Osteocyte (in vitro differentiated cells): ENCODE measurements at regions not wholly inside any gene's neighbourhood (a gene's known extent, or its start where the extent isn't known, plus 50 kb on each side); places are given as distances from the start of the nearest gene placed in this dataset.

Source experiments
- DNase-seq: peaks from one replicate; pipeline ENCODE4 v3.0.0; 2021; ENCODE audit warnings: mixed read lengths; ENCODE audit not compliant: unreplicated experiment; ENCODE audit errors: extremely low spot score
- H3K27ac Mint-ChIP-seq: one replicate; pipeline ENCODE4 v1.8.0; 2021; ENCODE audit warnings: mild to moderate bottlenecking, mixed read lengths; ENCODE audit not compliant: unreplicated experiment
- H3K27me3 Mint-ChIP-seq: one replicate; pipeline ENCODE4 v1.8.0; 2021; ENCODE audit warnings: mixed read lengths; ENCODE audit not compliant: unreplicated experiment
- H3K36me3 Mint-ChIP-seq: one replicate; pipeline ENCODE4 v1.8.0; 2021; ENCODE audit warnings: mixed read lengths; ENCODE audit not compliant: unreplicated experiment
- H3K4me1 Mint-ChIP-seq: one replicate; pipeline ENCODE4 v1.8.0; 2021; ENCODE audit warnings: mixed read lengths; ENCODE audit not compliant: unreplicated experiment
- H3K4me3 Mint-ChIP-seq: one replicate; pipeline ENCODE4 v1.8.0; 2021; ENCODE audit warnings: mild to moderate bottlenecking, moderate library complexity, mixed read lengths; ENCODE audit not compliant: unreplicated experiment
- H3K9me3 Mint-ChIP-seq: one replicate; pipeline ENCODE4 v1.8.0; 2021; ENCODE audit warnings: mixed read lengths; ENCODE audit not compliant: unreplicated experiment
- CTCF ChIP-seq: fragments of 200-600 bp; sonication (generic); IDR thresholded peaks from 2 replicates; pipeline ENCODE4 v1.5.0; 2021; ENCODE audit warnings: antibody characterized with exemption, mild to moderate bottlenecking, moderate library complexity

- H3K36me3 Mint-ChIP-seq: no peaks in the 10 kb centered on the region
- no peak for DNase-seq
- no peak for TF ChIP-seq CTCF
- no peak overlapping the region for H3K4me3 Mint-ChIP-seq
- no peaks in the 10 kb centered on the region for H3K9me3 Mint-ChIP-seq
- no peak overlapping the region for H3K27ac Mint-ChIP-seq
- no peaks in the 10 kb centered on the region for H3K4me1 Mint-ChIP-seq
- peaks cover 12% of the 10 kb centered on the region for H3K27me3 Mint-ChIP-seq
These were observed 188.6 kb upstream of the NT5E start for GRCh38 chr6:85261271-85261670.

- H3K4me1 Mint-ChIP-seq: no peaks in the 10 kb centered on the region
- peaks cover 5% of the 10 kb centered on the region for H3K9me3 Mint-ChIP-seq
- DNase-seq: no peak
- no peaks in the 10 kb centered on the region for H3K36me3 Mint-ChIP-seq
- H3K4me3 Mint-ChIP-seq: no peak overlapping the region
- no peak overlapping the region for H3K27ac Mint-ChIP-seq
- H3K27me3 Mint-ChIP-seq: peaks cover 18% of the 10 kb centered on the region
- TF ChIP-seq CTCF: no peak
These were observed 194.2 kb upstream of the NT5E start for GRCh38 chr6:85255661-85256060.

GRCh38 chr6:85252552-85252951 is 197.3 kb upstream of the NT5E start:
- no peaks in the 10 kb centered on the region for H3K36me3 Mint-ChIP-seq
- H3K4me1 Mint-ChIP-seq: no peaks in the 10 kb centered on the region
- no peak for DNase-seq
- H3K27ac Mint-ChIP-seq: no peak overlapping the region
- peaks cover 9% of the 10 kb centered on the region for H3K9me3 Mint-ChIP-seq
- TF ChIP-seq CTCF: no peak
- H3K4me3 Mint-ChIP-seq: no peak overlapping the region
- peaks cover 11% of the 10 kb centered on the region for H3K27me3 Mint-ChIP-seq

GRCh38 chr6:85252085-85252484 is 197.8 kb upstream of the NT5E start:
- no peaks in the 10 kb centered on the region for H3K4me1 Mint-ChIP-seq
- no peaks in the 10 kb centered on the region for H3K36me3 Mint-ChIP-seq
- no peak overlapping the region for H3K27ac Mint-ChIP-seq
- peaks cover 11% of the 10 kb centered on the region for H3K27me3 Mint-ChIP-seq
- DNase-seq: no peak
- peaks cover 9% of the 10 kb centered on the region for H3K9me3 Mint-ChIP-seq
- TF ChIP-seq CTCF: no peak
- H3K4me3 Mint-ChIP-seq: no peak overlapping the region

- Mint-ChIP-seq H3K9me3 (peaks cover 9% of the 10 kb centered on the region), H3K27ac (no peak overlapping the region), H3K36me3 (no peaks in the 10 kb centered on the region), H3K27me3 (peaks cover 8% of the 10 kb centered on the region), H3K4me1 (no peaks in the 10 kb centered on the region), H3K4me3 (no peak overlapping the region)
- TF ChIP-seq CTCF: no peak
- no peak for DNase-seq
These were observed 198.6 kb upstream of the NT5E start for GRCh38 chr6:85251300-85251699.
